ENCODE measurements at regions not wholly inside any gene's neighbourhood (a gene's known extent, or its start where the extent isn't known, plus 50 kb on each side); places are given as distances from the start of the nearest gene placed in this dataset.
A peak's percentile ranks its signal among the peaks of the same experiment; 100 is the strongest.

DNA sequence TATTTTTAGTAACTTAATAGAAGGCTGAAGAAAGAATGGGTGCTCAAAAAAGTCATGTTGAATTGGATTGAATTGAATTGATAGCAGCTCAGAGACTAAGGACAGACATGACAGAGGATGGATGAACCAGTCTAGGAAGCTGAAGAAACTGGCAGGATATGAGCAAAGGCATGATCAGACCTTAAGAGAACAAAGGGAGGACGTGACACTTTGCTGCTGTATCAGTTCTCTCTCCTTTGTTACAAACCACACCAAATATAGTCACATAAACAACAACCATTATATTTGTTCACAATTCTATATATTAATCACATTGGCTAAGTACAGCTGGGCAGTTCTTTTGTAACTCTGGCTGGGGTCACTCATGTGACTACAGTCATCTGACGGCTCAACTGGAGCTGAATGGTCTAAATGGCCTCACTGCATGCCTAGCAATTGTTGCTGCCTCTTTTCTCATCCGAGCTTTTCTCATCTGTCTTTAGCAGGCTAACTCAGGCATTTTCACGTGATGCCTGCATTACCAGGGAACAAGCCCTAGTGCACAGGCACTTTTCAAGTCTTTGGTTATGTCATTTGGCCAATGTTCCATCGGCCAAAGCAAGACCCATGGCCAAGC is 355.0 kb downstream of the ETNK1 start:
- no peak for ATAC-seq

More for the DNA sequence above, 355.0 kb downstream of the ETNK1 start:
- H3K27ac ChIP-seq (ENCODE audit: low read depth): no peak overlapping the region
- H2AFZ ChIP-seq: no peak overlapping the region
- H3K79me2 ChIP-seq (replicated peaks; ENCODE audit: insufficient read depth): no peaks in the 10 kb centered on the region
- Mint-ChIP-seq H3K4me1 (no peaks in the 10 kb centered on the region), H3K4me3 (no peak overlapping the region), H3K9me3 (no peaks in the 10 kb centered on the region), H3K27ac (peak overlapping the region; percentile 69; the same call in 1 of the 2 replicates), H3K27me3 (ENCODE audit: insufficient read depth, low read depth, poor library complexity) (peaks cover 2% of the 10 kb centered on the region), H3K36me3 (ENCODE audit: low read depth) (no peaks in the 10 kb centered on the region)
- no peak for DNase-seq (ENCODE audit: low spot score)
- TF ChIP-seq STAT1 (IDR thresholded peaks at IDR 0.05; ENCODE audit: unreplicated experiment) (no peak), CREB1 (CRISPR knock-in tag; IDR thresholded peaks at IDR 0.05; ENCODE audit: low read depth) (no peak), EZH2 (IDR thresholded peaks at IDR 0.05; ENCODE audit: low read depth, unreplicated experiment) (no peak)
- TF ChIP-seq, protein P1, sequence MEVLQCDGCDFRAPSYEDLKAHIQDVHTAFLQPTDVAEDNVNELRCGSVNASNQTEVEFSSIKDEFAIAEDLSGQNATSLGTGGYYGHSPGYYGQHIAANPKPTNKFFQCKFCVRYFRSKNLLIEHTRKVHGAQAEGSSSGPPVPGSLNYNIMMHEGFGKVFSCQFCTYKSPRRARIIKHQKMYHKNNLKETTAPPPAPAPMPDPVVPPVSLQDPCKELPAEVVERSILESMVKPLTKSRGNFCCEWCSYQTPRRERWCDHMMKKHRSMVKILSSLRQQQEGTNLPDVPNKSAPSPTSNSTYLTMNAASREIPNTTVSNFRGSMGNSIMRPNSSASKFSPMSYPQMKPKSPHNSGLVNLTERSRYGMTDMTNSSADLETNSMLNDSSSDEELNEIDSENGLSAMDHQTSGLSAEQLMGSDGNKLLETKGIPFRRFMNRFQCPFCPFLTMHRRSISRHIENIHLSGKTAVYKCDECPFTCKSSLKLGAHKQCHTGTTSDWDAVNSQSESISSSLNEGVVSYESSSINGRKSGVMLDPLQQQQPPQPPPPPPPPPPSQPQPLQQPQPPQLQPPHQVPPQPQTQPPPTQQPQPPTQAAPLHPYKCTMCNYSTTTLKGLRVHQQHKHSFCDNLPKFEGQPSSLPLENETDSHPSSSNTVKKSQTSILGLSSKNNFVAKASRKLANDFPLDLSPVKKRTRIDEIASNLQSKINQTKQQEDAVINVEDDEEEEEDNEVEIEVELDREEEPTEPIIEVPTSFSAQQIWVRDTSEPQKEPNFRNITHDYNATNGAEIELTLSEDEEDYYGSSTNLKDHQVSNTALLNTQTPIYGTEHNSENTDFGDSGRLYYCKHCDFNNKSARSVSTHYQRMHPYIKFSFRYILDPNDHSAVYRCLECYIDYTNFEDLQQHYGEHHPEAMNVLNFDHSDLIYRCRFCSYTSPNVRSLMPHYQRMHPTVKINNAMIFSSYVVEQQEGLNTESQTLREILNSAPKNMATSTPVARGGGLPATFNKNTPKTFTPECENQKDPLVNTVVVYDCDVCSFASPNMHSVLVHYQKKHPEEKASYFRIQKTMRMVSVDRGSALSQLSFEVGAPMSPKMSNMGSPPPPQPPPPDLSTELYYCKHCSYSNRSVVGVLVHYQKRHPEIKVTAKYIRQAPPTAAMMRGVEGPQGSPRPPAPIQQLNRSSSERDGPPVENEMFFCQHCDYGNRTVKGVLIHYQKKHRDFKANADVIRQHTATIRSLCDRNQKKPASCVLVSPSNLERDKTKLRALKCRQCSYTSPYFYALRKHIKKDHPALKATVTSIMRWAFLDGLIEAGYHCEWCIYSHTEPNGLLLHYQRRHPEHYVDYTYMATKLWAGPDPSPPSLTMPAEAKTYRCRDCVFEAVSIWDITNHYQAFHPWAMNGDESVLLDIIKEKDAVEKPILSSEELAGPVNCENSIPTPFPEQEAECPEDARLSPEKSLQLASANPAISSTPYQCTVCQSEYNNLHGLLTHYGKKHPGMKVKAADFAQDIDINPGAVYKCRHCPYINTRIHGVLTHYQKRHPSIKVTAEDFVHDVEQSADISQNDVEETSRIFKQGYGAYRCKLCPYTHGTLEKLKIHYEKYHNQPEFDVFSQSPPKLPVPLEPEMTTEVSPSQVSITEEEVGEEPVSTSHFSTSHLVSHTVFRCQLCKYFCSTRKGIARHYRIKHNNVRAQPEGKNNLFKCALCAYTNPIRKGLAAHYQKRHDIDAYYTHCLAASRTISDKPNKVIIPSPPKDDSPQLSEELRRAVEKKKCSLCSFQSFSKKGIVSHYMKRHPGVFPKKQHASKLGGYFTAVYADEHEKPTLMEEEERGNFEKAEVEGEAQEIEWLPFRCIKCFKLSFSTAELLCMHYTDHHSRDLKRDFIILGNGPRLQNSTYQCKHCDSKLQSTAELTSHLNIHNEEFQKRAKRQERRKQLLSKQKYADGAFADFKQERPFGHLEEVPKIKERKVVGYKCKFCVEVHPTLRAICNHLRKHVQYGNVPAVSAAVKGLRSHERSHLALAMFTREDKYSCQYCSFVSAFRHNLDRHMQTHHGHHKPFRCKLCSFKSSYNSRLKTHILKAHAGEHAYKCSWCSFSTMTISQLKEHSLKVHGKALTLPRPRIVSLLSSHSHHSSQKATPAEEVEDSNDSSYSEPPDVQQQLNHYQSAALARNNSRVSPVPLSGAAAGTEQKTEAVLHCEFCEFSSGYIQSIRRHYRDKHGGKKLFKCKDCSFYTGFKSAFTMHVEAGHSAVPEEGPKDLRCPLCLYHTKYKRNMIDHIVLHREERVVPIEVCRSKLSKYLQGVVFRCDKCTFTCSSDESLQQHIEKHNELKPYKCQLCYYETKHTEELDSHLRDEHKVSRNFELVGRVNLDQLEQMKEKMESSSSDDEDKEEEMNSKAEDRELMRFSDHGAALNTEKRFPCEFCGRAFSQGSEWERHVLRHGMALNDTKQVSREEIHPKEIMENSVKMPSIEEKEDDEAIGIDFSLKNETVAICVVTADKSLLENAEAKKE (CRISPR knock-in tag; IDR thresholded peaks at IDR 0.05): no peak
- TF ChIP-seq, protein P2, sequence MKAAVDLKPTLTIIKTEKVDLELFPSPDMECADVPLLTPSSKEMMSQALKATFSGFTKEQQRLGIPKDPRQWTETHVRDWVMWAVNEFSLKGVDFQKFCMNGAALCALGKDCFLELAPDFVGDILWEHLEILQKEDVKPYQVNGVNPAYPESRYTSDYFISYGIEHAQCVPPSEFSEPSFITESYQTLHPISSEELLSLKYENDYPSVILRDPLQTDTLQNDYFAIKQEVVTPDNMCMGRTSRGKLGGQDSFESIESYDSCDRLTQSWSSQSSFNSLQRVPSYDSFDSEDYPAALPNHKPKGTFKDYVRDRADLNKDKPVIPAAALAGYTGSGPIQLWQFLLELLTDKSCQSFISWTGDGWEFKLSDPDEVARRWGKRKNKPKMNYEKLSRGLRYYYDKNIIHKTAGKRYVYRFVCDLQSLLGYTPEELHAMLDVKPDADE (IDR thresholded peaks at IDR 0.05): no peak
- no peaks in the 10 kb centered on the region for H3K4me1 ChIP-seq (ENCODE audit: insufficient read depth)
- no peaks in the 10 kb centered on the region for H3F3A ChIP-seq (replicated peaks; ENCODE audit: low read depth)
- H3K4me3 ChIP-seq: no peak overlapping the region
- H4K20me1 ChIP-seq (replicated peaks; ENCODE audit: insufficient read depth): no peaks in the 10 kb centered on the region
- no peak overlapping the region for H3K4me2 ChIP-seq
- H3K9me2 ChIP-seq (ENCODE audit: insufficient read depth): no peaks in the 10 kb centered on the region
- H3K36me3 ChIP-seq (ENCODE audit: insufficient read depth): no peaks in the 10 kb centered on the region
- H3K27me3 ChIP-seq (ENCODE audit: insufficient read depth): no peaks in the 10 kb centered on the region

Measured in GM23338 (cell line).